DOHH2 (cell line): ENCODE measurements at regions not wholly inside any gene's neighbourhood (a gene's known extent, or its start where the extent isn't known, plus 50 kb on each side); places are given as distances from the start of the nearest gene placed in this dataset.

Experiments
- EZH2phosphoT487 ChIP-seq: fragments of 200-600 bp; sonication (generic); IDR thresholded peaks from 2 replicates; pipeline ENCODE4 v1.6.1; 2017; ENCODE audit warnings: borderline replicate concordance, mild to moderate bottlenecking, antibody characterized with exemption, low read length, moderate library complexity, mixed read lengths
- TF ChIP-seq, protein P1 (sequence below): fragments of 200-600 bp; sonication (generic); IDR thresholded peaks from one replicate; pipeline ENCODE4 v1.5.1; 2014; ENCODE audit warnings: antibody characterized with exemption, mild to moderate bottlenecking, low read depth, low read length; ENCODE audit not compliant: poor library complexity, severe bottlenecking

GRCh38 chr1:65491472-65491871 lies 71.0 kb downstream of the LEPR start:
- TF ChIP-seq, protein P1, sequence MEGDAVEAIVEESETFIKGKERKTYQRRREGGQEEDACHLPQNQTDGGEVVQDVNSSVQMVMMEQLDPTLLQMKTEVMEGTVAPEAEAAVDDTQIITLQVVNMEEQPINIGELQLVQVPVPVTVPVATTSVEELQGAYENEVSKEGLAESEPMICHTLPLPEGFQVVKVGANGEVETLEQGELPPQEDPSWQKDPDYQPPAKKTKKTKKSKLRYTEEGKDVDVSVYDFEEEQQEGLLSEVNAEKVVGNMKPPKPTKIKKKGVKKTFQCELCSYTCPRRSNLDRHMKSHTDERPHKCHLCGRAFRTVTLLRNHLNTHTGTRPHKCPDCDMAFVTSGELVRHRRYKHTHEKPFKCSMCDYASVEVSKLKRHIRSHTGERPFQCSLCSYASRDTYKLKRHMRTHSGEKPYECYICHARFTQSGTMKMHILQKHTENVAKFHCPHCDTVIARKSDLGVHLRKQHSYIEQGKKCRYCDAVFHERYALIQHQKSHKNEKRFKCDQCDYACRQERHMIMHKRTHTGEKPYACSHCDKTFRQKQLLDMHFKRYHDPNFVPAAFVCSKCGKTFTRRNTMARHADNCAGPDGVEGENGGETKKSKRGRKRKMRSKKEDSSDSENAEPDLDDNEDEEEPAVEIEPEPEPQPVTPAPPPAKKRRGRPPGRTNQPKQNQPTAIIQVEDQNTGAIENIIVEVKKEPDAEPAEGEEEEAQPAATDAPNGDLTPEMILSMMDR, result no peak
- no peak for TF ChIP-seq EZH2phosphoT487
